ENCODE measurements at regions not wholly inside any gene's neighbourhood (a gene's known extent, or its start where the extent isn't known, plus 50 kb on each side); places are given as distances from the start of the nearest gene placed in this dataset.
"Not testable (repeated sequence)": the region's sequence is repeated elsewhere in the genome, so short reads cannot be mapped to it uniquely, and the experiment has no call there.

- not testable (repeated sequence) for TF ChIP-seq CTCF (IDR thresholded peaks at IDR 0.05 in 2 of 3, conservative IDR thresholded peaks at IDR 0.05 in 1 of 3; ENCODE audit: borderline replicate concordance in 1 of 3, insufficient read depth in 1 of 3, low read depth in 2 of 3, low read length in 2 of 3); EZH2 (IDR thresholded peaks at IDR 0.05); POLR2A (IDR thresholded peaks at IDR 0.05; ENCODE audit: borderline replicate concordance, extremely low read depth, insufficient read depth, insufficient read length); CEBPB (IDR thresholded peaks at IDR 0.05; ENCODE audit: low read depth); POLR2AphosphoS5 (IDR thresholded peaks at IDR 0.05; ENCODE audit: low read depth, low read length); ELF1 (IDR thresholded peaks at IDR 0.05; ENCODE audit: borderline replicate concordance, low read depth); ZNF274 (IDR thresholded peaks at IDR 0.05; ENCODE audit: low read depth, low read length); JUND (IDR thresholded peaks at IDR 0.05); EZH2phosphoT487 (IDR thresholded peaks at IDR 0.05; ENCODE audit: borderline replicate concordance); FOSL1 (IDR thresholded peaks at IDR 0.05; ENCODE audit: low read depth); TCF7L2 (IDR thresholded peaks at IDR 0.05; ENCODE audit: borderline replicate concordance, extremely low read depth, insufficient read depth, insufficient read length); MAX (IDR thresholded peaks at IDR 0.05); ZFX (IDR thresholded peaks at IDR 0.05)
Measured at GRCh38 chr13:105837295-105837694, 698.2 kb downstream of the EFNB2 start.

Measured in HCT116 (cell line).